Endothelial cell of umbilical vein (primary cell): ENCODE measurements at regions not wholly inside any gene's neighbourhood (a gene's known extent, or its start where the extent isn't known, plus 50 kb on each side); places are given as distances from the start of the nearest gene placed in this dataset.

Experiments
- BruUV-seq: library from RNA; stranded (reverse); fragments of 400-500 nt; replicated peaks from 2 replicates; lab custom pipeline; 2021; lab: Mats Ljungman, UMichigan
- CTCF ChIA-PET: fragments of 300-600, 350-600 bp; sonication (Branson Sonifier 250); formaldehyde crosslinking; loops from one replicate; lab custom pipeline; 2021; ENCODE audit warnings: antibody characterized with exemption, inconsistent platforms; lab: Charles Lee
- POLR2A ChIA-PET: fragments of 300-600, 350-600 bp; sonication (Branson Sonifier 250); formaldehyde crosslinking; loops from one replicate; lab custom pipeline; 2021; ENCODE audit warnings: antibody characterized with exemption, inconsistent platforms; lab: Charles Lee
- DNase-seq: peaks from one replicate; pipeline ENCODE4 v3.0.0-alpha.2; 2011; ENCODE audit warnings: low read depth, low spot score
- FAIRE-seq: peaks from 2 replicates; lab custom pipeline; 2011; peaks lifted over from hg19 to GRCh38; lab: Jason Lieb, UNC
- H2AFZ ChIP-seq: 2 replicates; pipeline ENCODE4 v1.6.0; 2012; ENCODE audit warnings: low read depth, low read length, control low read depth, inconsistent platforms
- H3K27ac ChIP-seq: 2 replicates; pipeline ENCODE4 v1.5.1; 2011; ENCODE audit warnings: low read depth, mild to moderate bottlenecking, control low read depth, low read length, moderate library complexity; ENCODE audit not compliant: insufficient read depth
- H3K27me3 ChIP-seq, 2 experiments: 2 replicates each; pipeline versions ENCODE4 v1.6.0 to v1.6.1; 2011; ENCODE audit warnings: low read length in 2 of 2, mixed read lengths in 1 of 2; ENCODE audit not compliant: control insufficient read depth in 2 of 2, insufficient read depth in 2 of 2
- H3K36me3 ChIP-seq, 2 experiments: 2 replicates in 1 of 2; 3 replicates in 1 of 2; pipeline ENCODE4 v1.5.1; 2011; ENCODE audit warnings: low read length in 2 of 2, mild to moderate bottlenecking in 1 of 2, moderate library complexity in 1 of 2; ENCODE audit not compliant: control insufficient read depth in 2 of 2, insufficient read depth in 2 of 2; ENCODE audit errors: extremely low read depth in 1 of 2
- H3K4me1 ChIP-seq: 3 replicates; pipeline ENCODE4 v1.5.1; 2011; ENCODE audit warnings: mild to moderate bottlenecking, low read length; ENCODE audit not compliant: control insufficient read depth, insufficient read depth; ENCODE audit errors: extremely low read depth
- H3K4me2 ChIP-seq: 2 replicates; pipeline ENCODE4 v1.6.1; 2011; ENCODE audit warnings: low read length, control low read depth, mixed read lengths; ENCODE audit not compliant: insufficient read depth
- H3K4me3 ChIP-seq, 3 experiments: fragments of 200-600 bp in 1 of 3; sonication (generic), shearing (Covaris generic) in 1 of 3; replicated peaks in 1 of 3; 2 replicates each; pipeline ENCODE4 v1.5.1; 2011 to 2016; ENCODE audit warnings: control low read depth in 3 of 3, low read length in 3 of 3, mild to moderate bottlenecking in 2 of 3, inconsistent platforms in 1 of 3, low read depth in 1 of 3, moderate library complexity in 1 of 3; ENCODE audit not compliant: insufficient read depth in 1 of 3
- H3K79me2 ChIP-seq: 2 replicates; pipeline ENCODE4 v1.6.0; 2012; ENCODE audit warnings: low read length, inconsistent platforms; ENCODE audit not compliant: control insufficient read depth, insufficient read depth
- H3K9ac ChIP-seq: replicated peaks from 2 replicates; pipeline ENCODE3; 2011; ENCODE audit warnings: low read length, control low read depth; ENCODE audit not compliant: insufficient read depth; ENCODE audit errors: extremely low read depth
- H3K9me1 ChIP-seq: replicated peaks from 3 replicates; pipeline ENCODE4 v1.6.0; 2011; ENCODE audit warnings: mild to moderate bottlenecking, low read length; ENCODE audit not compliant: control insufficient read depth, insufficient read depth; ENCODE audit errors: extremely low read depth
- H3K9me3 ChIP-seq: replicated peaks from 2 replicates; pipeline ENCODE4 v1.5.1; 2012; ENCODE audit warnings: low read length, inconsistent platforms; ENCODE audit not compliant: control insufficient read depth, insufficient read depth
- H4K20me1 ChIP-seq: replicated peaks from 2 replicates; pipeline ENCODE3; 2011; ENCODE audit warnings: mild to moderate bottlenecking, low read length; ENCODE audit not compliant: control insufficient read depth, insufficient read depth; ENCODE audit errors: extremely low read depth
- CTCF ChIP-seq, 2 donors: IDR thresholded peaks; 1 replicate in 1 of 2; 2 replicates in 1 of 2; pipeline ENCODE4 v1.5.1; 2011; ENCODE audit warnings: low read length in 2 of 2, mild to moderate bottlenecking in 2 of 2, moderate library complexity in 2 of 2, control low read depth in 1 of 2, inconsistent platforms in 1 of 2, low read depth in 1 of 2; ENCODE audit not compliant: insufficient read depth in 1 of 2; ENCODE audit errors: extremely low read depth in 1 of 2
- EZH2 ChIP-seq: IDR thresholded peaks from 2 replicates; pipeline ENCODE4 v1.6.1; 2012; ENCODE audit warnings: borderline replicate concordance, low read depth, mild to moderate bottlenecking, moderate library complexity, low read length, inconsistent platforms; ENCODE audit not compliant: severe bottlenecking
- FOS ChIP-seq: IDR thresholded peaks from 2 replicates; pipeline ENCODE4 v1.6.1; 2011; ENCODE audit warnings: mild to moderate bottlenecking, low read length, moderate library complexity, borderline replicate concordance; ENCODE audit not compliant: insufficient read depth
- GATA2 ChIP-seq: IDR thresholded peaks from 2 replicates; pipeline ENCODE4 v1.7.0; 2011; ENCODE audit warnings: low read depth, mild to moderate bottlenecking, moderate library complexity, mixed read lengths, low read length; ENCODE audit not compliant: insufficient read length, insufficient read depth
- JUN ChIP-seq: IDR thresholded peaks from 2 replicates; pipeline ENCODE4 v1.6.1; 2011; ENCODE audit warnings: borderline replicate concordance, low read depth; ENCODE audit not compliant: insufficient read length, insufficient read depth
- MAX ChIP-seq: IDR thresholded peaks from 2 replicates; pipeline ENCODE4 v1.6.1; 2011; ENCODE audit not compliant: insufficient read depth, insufficient read length
- MYC ChIP-seq: IDR thresholded peaks from one replicate; pipeline ENCODE4 v1.6.1; 2011; ENCODE audit warnings: mild to moderate bottlenecking, low read depth, low read length
- POLR2A ChIP-seq: IDR thresholded peaks from 2 replicates; pipeline ENCODE4 v1.6.1; 2012; ENCODE audit warnings: low read depth, mild to moderate bottlenecking, control low read depth, low read length
- POLR2AphosphoS5 ChIP-seq: IDR thresholded peaks from 2 replicates; pipeline ENCODE4 v1.6.1; 2012; ENCODE audit warnings: low read depth, mild to moderate bottlenecking, control low read depth, low read length, moderate library complexity; ENCODE audit not compliant: insufficient read depth
- dilution Hi-C: fragments of 300-500 bp; cut with MboI; formaldehyde crosslinking; loops from one replicate; pipeline ENCODE4 v1.15.0; 2019; ENCODE audit warnings: low sequenced_read_pairs; ENCODE audit not compliant: extremely low pct_ligation_motif_present
- intact Hi-C: fragments of 100-400 bp; cut with micrococcal nuclease; formaldehyde crosslinking; loops from one replicate; pipeline ENCODE4 v1.10.0; 2022

GRCh38 chr10:91040343-91040742 lies 119.5 kb upstream of the ANKRD1 start:
- Histone ChIP-seq H3K9ac (no peak overlapping the region), H3K27me3 (no peaks in the 10 kb centered on the region), H3K27ac (no peak overlapping the region), H2AFZ (no peak overlapping the region), H3K4me3 (no peak overlapping the region), H3K4me1 (no peaks in the 10 kb centered on the region), H3K9me1 (no peaks in the 10 kb centered on the region), H3K79me2 (no peaks in the 10 kb centered on the region), H3K36me3 (no peaks in the 10 kb centered on the region), H3K4me2 (no peak overlapping the region), H4K20me1 (no peaks in the 10 kb centered on the region), H3K9me3 (no peaks in the 10 kb centered on the region)
- TF ChIP-seq EZH2, result no peak
- TF ChIP-seq POLR2AphosphoS5, result no peak
- TF ChIP-seq JUN, result no peak
- TF ChIP-seq GATA2, result no peak
- TF ChIP-seq MAX, result no peak
- TF ChIP-seq POLR2A, result no peak
- no peak for TF ChIP-seq MYC
- no peak for TF ChIP-seq FOS
- no peak for TF ChIP-seq CTCF (IDR thresholded peaks at IDR 0.05; ENCODE audit: extremely low read depth in 1 of 2, insufficient read depth in 1 of 2, low read depth in 1 of 2, low read length in 2 of 2)
- ChIA-PET POLR2A (no interaction called here), CTCF (no interaction called here)
- FAIRE-seq (no peak), DNase-seq (no peak)
- BruUV-seq, result no TSS peak
- dilution Hi-C loops, result no loop called here
- intact Hi-C loops, result no loop called here
